SK-N-SH treated with all-trans-retinoic acid at 6 μM for 48 hours (cell line): ENCODE measurements at regions not wholly inside any gene's neighbourhood (a gene's known extent, or its start where the extent isn't known, plus 50 kb on each side); places are given as distances from the start of the nearest gene placed in this dataset.

Source experiments
- ATAC-seq: fragments of 200-7000 bp; cut with Tn5 transposase; 3 replicates; pipeline ENCODE4 v1.9.1; 2020; ENCODE audit warnings: mild to moderate bottlenecking, moderate library complexity
- BACH2 ChIP-seq: fragments of 250-450 bp; sonication (Bioruptor Pico); IDR thresholded peaks from 2 replicates; pipeline ENCODE4 v1.9.0; 2021; ENCODE audit warnings: mild to moderate bottlenecking, borderline replicate concordance
- CSDC2 ChIP-seq: fragments of 250-450 bp; sonication (Bioruptor Pico); IDR thresholded peaks from 2 replicates; pipeline ENCODE4 v1.5.0; 2020; ENCODE audit warnings: mild to moderate bottlenecking, moderate library complexity
- ESRRG ChIP-seq: fragments of 250-450 bp; sonication (Bioruptor Pico); IDR thresholded peaks from 2 replicates; pipeline ENCODE4 v1.6.1; 2021; ENCODE audit warnings: mild to moderate bottlenecking
- GLIS3 ChIP-seq: fragments of 250-450 bp; sonication (Bioruptor Pico); IDR thresholded peaks from 2 replicates; pipeline ENCODE4 v1.5.0; 2020; ENCODE audit warnings: mild to moderate bottlenecking, moderate library complexity
- ISL1 ChIP-seq: fragments of 250-450 bp; sonication (Bioruptor Pico); IDR thresholded peaks from 2 replicates; pipeline ENCODE4 v2.1.2; 2022; ENCODE audit warnings: mild to moderate bottlenecking, moderate library complexity
- OSR1 ChIP-seq: fragments of 250-450 bp; sonication (Bioruptor Pico); IDR thresholded peaks from 2 replicates; pipeline ENCODE4 v1.8.0; 2022; ENCODE audit warnings: moderate library complexity, mild to moderate bottlenecking, inconsistent platforms
- POU6F1 ChIP-seq: fragments of 250-450 bp; sonication (Bioruptor Pico); IDR thresholded peaks from 2 replicates; pipeline ENCODE4 v1.8.0; 2021; ENCODE audit warnings: low read depth, mild to moderate bottlenecking, moderate library complexity, borderline replicate concordance
- PPARA ChIP-seq: fragments of 250-450 bp; sonication (Bioruptor Pico); IDR thresholded peaks from 2 replicates; pipeline ENCODE4 v1.5.0; 2020; ENCODE audit warnings: mild to moderate bottlenecking, borderline replicate concordance
- RARB ChIP-seq: fragments of 250-450 bp; sonication (Bioruptor Pico); IDR thresholded peaks from 2 replicates; pipeline ENCODE4 v1.8.0; 2021; ENCODE audit warnings: mild to moderate bottlenecking, moderate library complexity
- SNAI2 ChIP-seq: fragments of 250-450 bp; sonication (Bioruptor Pico); IDR thresholded peaks from 2 replicates; pipeline ENCODE4 v1.5.0; 2020; ENCODE audit warnings: mild to moderate bottlenecking, moderate library complexity
- TCF4 ChIP-seq: fragments of 250-450 bp; sonication (Bioruptor Pico); IDR thresholded peaks from 2 replicates; pipeline ENCODE4 v1.8.0; 2021; ENCODE audit warnings: mild to moderate bottlenecking, moderate library complexity, borderline replicate concordance
- ZC3H10 ChIP-seq: fragments of 250-450 bp; sonication (Bioruptor Pico); IDR thresholded peaks from 2 replicates; pipeline ENCODE4 v1.5.1; 2021; ENCODE audit warnings: mild to moderate bottlenecking, moderate library complexity
- ZFP3 ChIP-seq: fragments of 250-450 bp; sonication (Bioruptor Pico); IDR thresholded peaks from 2 replicates; pipeline ENCODE4 v1.5.0; 2020; ENCODE audit warnings: mild to moderate bottlenecking, moderate library complexity
- ZFP30 ChIP-seq: fragments of 450-650 bp; formaldehyde crosslinking; IDR thresholded peaks from 2 replicates; pipeline ENCODE4 v1.5.0; 2022; ENCODE audit warnings: mild to moderate bottlenecking, moderate library complexity
- ZNF565 ChIP-seq: fragments of 450-650 bp; formaldehyde crosslinking; conservative IDR thresholded peaks from 2 replicates; pipeline ENCODE4 v1.5.0; 2020; ENCODE audit warnings: low read depth, mild to moderate bottlenecking, moderate library complexity
- ZNF70 ChIP-seq: fragments of 450-650 bp; formaldehyde crosslinking; IDR thresholded peaks from 2 replicates; pipeline ENCODE4 v1.5.0; 2020; ENCODE audit warnings: mild to moderate bottlenecking, moderate library complexity
- ZNF8 ChIP-seq: fragments of 450-650 bp; formaldehyde crosslinking; IDR thresholded peaks from 2 replicates; pipeline ENCODE4 v1.5.0; 2020; ENCODE audit warnings: mild to moderate bottlenecking, moderate library complexity
- TF ChIP-seq, protein P1 (sequence below): fragments of 250-450 bp; sonication (Bioruptor Pico); IDR thresholded peaks from 2 replicates; pipeline ENCODE4 v1.8.0; 2020; ENCODE audit warnings: mild to moderate bottlenecking, moderate library complexity, borderline replicate concordance
- TF ChIP-seq, protein P2 (sequence below): fragments of 250-450 bp; sonication (Bioruptor Pico); IDR thresholded peaks from 2 replicates; pipeline ENCODE4 v1.5.1; 2020; ENCODE audit warnings: low read depth, mild to moderate bottlenecking, moderate library complexity
- TF ChIP-seq, protein P3 (sequence below): fragments of 250-450 bp; sonication (Bioruptor Pico); IDR thresholded peaks from 2 replicates; pipeline ENCODE4 v1.5.1; 2021; ENCODE audit warnings: mild to moderate bottlenecking, moderate library complexity
- TF ChIP-seq, protein P4 (sequence below): fragments of 250-450 bp; sonication (Bioruptor Pico); IDR thresholded peaks from 2 replicates; pipeline ENCODE4 v1.5.0; 2020; ENCODE audit warnings: mild to moderate bottlenecking, moderate library complexity

DNA sequence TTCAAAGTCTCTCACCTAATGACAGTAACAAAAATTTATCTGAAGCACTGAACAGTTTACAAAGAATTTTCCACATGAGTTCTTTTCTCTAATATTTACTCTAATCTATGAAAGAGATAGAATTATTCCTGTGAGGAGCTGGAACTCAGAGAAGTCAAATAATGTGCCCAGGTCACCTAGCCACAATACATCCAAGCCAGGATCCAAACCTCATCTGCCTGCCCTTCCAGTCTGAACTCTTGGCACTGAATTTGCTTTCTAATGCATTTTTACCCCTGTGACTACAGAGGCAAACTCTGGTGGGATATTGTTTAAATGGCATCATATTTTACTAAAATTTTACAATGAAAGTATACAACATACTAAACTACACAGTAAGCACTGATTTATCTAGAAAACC is 191.4 kb upstream of the RORA start:
- no peak for ATAC-seq
- TF ChIP-seq PPARA (CRISPR knock-in tag) (no peak), ZFP30 (CRISPR knock-in tag) (no peak), POU6F1 (CRISPR knock-in tag) (no peak), RARB (CRISPR knock-in tag) (no peak), SNAI2 (no peak), CSDC2 (CRISPR knock-in tag) (no peak), GLIS3 (CRISPR knock-in tag) (no peak), ZNF8 (CRISPR knock-in tag) (no peak), ZC3H10 (CRISPR knock-in tag) (no peak)
- TF ChIP-seq, protein P1, sequence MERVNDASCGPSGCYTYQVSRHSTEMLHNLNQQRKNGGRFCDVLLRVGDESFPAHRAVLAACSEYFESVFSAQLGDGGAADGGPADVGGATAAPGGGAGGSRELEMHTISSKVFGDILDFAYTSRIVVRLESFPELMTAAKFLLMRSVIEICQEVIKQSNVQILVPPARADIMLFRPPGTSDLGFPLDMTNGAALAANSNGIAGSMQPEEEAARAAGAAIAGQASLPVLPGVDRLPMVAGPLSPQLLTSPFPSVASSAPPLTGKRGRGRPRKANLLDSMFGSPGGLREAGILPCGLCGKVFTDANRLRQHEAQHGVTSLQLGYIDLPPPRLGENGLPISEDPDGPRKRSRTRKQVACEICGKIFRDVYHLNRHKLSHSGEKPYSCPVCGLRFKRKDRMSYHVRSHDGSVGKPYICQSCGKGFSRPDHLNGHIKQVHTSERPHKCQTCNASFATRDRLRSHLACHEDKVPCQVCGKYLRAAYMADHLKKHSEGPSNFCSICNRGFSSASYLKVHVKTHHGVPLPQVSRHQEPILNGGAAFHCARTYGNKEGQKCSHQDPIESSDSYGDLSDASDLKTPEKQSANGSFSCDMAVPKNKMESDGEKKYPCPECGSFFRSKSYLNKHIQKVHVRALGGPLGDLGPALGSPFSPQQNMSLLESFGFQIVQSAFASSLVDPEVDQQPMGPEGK (CRISPR knock-in tag), result no peak

DNA sequence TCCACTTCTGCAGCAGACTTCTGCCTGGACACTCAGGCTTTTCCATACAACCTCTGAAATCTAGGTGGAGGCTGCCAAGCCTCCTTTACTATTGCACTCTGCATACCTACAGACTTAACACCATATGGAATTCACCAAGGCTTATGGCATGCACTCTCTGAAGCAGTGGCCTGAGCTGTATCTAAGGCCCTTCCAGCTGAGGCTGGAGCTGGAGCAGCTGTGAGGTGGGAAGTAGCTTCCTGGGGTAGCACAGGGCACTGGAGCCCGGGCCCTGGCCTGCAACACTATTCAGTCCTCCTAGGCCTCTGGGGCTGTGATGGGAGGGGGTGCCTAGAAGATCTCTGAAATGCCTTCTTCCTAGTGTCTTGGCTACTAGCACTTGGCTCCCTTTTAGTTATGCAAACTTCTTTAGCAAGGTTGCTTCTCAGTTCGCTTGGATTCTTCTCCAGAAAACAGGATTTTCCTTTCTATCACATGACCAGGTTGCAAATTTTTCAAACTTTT is 186.6 kb upstream of the RORA start:
- TF ChIP-seq ZNF565 (CRISPR knock-in tag) (no peak), BACH2 (CRISPR knock-in tag) (no peak), GLIS3 (CRISPR knock-in tag) (no peak), ISL1 (CRISPR knock-in tag) (no peak), OSR1 (CRISPR knock-in tag) (no peak), TCF4 (CRISPR knock-in tag) (no peak)
- TF ChIP-seq, protein P1 (CRISPR knock-in tag), result no peak
- ATAC-seq, result no peak

DNA sequence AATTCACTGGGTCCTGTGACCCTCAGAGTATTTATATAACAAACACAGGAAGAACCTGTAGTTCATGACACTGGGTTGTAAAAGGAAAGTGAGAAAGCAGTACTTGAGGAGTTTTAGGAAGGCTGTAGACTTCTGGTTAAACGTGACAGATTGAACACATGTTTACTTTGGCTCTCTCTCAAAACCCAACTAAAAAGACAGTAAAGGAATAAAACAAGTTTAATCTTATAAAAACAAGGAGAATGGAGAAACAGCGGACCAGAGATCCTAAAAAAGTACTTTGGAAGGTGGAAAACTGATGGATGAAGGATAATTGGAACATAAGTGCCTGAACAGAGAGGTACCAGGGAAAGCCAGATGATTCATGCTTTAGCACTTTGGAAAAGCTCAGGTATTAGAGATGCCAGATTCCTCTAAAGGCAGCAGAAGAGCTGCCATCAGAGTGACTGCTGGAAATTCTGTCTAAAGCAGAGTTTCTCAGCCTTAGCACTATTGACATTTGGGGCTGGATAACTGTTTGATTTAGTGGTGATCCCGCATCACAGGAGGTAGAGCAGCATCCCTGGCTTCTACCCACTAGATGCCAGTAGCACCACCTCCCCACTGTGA is 182.9 kb upstream of the RORA start:
- no peak for TF ChIP-seq GLIS3 (CRISPR knock-in tag)
- peak; percentile 70 for TF ChIP-seq ISL1 (CRISPR knock-in tag)
- peak; percentile 41; the same call in 1 of the 2 replicates for TF ChIP-seq SNAI2
- no peak for TF ChIP-seq ZFP30 (CRISPR knock-in tag)
- TF ChIP-seq ESRRG, result no peak
- TF ChIP-seq, protein P2, sequence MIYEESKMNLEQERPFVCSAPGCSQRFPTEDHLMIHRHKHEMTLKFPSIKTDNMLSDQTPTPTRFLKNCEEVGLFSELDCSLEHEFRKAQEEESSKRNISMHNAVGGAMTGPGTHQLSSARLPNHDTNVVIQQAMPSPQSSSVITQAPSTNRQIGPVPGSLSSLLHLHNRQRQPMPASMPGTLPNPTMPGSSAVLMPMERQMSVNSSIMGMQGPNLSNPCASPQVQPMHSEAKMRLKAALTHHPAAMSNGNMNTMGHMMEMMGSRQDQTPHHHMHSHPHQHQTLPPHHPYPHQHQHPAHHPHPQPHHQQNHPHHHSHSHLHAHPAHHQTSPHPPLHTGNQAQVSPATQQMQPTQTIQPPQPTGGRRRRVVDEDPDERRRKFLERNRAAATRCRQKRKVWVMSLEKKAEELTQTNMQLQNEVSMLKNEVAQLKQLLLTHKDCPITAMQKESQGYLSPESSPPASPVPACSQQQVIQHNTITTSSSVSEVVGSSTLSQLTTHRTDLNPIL (CRISPR knock-in tag), result no peak
- TF ChIP-seq PPARA (CRISPR knock-in tag), result no peak
- ATAC-seq, result peak; percentile 57

- TF ChIP-seq ZNF8 (CRISPR knock-in tag) (peak; percentile 81), ZFP3 (CRISPR knock-in tag) (no peak), ZC3H10 (CRISPR knock-in tag) (no peak)
- no peak for ATAC-seq
Measured at GRCh38 chr15:61410662-61411061, 181.6 kb upstream of the RORA start.

DNA sequence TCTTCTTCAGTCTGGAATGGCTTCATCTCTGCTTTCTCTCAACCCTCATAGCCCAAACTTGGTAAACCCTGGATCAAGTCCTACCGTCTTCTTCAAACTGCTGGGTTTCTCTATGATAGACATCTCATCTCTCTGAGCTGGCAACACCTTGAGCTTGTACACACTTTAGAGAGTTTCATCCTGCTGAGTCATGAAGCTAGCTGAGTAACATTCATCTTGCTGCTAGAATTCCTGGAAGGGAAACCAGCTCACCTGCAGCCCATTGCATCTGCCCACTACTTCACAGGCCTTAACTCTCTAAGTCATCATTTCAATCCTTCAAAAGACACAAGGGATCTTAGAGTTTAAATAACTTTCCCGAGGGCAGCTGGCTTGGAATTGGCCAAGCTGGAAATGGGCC is 175.5 kb upstream of the RORA start:
- no peak for ATAC-seq
- TF ChIP-seq, protein P3, sequence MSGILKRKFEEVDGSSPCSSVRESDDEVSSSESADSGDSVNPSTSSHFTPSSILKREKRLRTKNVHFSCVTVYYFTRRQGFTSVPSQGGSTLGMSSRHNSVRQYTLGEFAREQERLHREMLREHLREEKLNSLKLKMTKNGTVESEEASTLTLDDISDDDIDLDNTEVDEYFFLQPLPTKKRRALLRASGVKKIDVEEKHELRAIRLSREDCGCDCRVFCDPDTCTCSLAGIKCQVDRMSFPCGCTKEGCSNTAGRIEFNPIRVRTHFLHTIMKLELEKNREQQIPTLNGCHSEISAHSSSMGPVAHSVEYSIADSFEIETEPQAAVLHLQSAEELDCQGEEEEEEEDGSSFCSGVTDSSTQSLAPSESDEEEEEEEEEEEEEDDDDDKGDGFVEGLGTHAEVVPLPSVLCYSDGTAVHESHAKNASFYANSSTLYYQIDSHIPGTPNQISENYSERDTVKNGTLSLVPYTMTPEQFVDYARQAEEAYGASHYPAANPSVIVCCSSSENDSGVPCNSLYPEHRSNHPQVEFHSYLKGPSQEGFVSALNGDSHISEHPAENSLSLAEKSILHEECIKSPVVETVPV, result no peak
- TF ChIP-seq, protein P2 (CRISPR knock-in tag), result no peak
- no peak for TF ChIP-seq ZC3H10 (CRISPR knock-in tag)
- TF ChIP-seq OSR1 (CRISPR knock-in tag), result no peak
- TF ChIP-seq, protein P4, sequence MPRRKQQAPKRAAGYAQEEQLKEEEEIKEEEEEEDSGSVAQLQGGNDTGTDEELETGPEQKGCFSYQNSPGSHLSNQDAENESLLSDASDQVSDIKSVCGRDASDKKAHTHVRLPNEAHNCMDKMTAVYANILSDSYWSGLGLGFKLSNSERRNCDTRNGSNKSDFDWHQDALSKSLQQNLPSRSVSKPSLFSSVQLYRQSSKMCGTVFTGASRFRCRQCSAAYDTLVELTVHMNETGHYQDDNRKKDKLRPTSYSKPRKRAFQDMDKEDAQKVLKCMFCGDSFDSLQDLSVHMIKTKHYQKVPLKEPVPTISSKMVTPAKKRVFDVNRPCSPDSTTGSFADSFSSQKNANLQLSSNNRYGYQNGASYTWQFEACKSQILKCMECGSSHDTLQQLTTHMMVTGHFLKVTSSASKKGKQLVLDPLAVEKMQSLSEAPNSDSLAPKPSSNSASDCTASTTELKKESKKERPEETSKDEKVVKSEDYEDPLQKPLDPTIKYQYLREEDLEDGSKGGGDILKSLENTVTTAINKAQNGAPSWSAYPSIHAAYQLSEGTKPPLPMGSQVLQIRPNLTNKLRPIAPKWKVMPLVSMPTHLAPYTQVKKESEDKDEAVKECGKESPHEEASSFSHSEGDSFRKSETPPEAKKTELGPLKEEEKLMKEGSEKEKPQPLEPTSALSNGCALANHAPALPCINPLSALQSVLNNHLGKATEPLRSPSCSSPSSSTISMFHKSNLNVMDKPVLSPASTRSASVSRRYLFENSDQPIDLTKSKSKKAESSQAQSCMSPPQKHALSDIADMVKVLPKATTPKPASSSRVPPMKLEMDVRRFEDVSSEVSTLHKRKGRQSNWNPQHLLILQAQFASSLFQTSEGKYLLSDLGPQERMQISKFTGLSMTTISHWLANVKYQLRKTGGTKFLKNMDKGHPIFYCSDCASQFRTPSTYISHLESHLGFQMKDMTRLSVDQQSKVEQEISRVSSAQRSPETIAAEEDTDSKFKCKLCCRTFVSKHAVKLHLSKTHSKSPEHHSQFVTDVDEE (CRISPR knock-in tag), result no peak
- no peak for TF ChIP-seq BACH2 (CRISPR knock-in tag)
- TF ChIP-seq ZNF565 (CRISPR knock-in tag), result no peak
- TF ChIP-seq TCF4 (CRISPR knock-in tag), result no peak
- no peak for TF ChIP-seq CSDC2 (CRISPR knock-in tag)
- no peak for TF ChIP-seq ZNF70
- TF ChIP-seq SNAI2, result no peak
